ENCODE measurements at regions not wholly inside any gene's neighbourhood (a gene's known extent, or its start where the extent isn't known, plus 50 kb on each side); places are given as distances from the start of the nearest gene placed in this dataset.
A peak's percentile ranks its signal among the peaks of the same experiment; 100 is the strongest.

GRCh38 chr7:118747473-118747872 lies 523.0 kb downstream of the ANKRD7 start:
- ATAC-seq = no peak
- TF ChIP-seq ISL1 (CRISPR knock-in tag; IDR thresholded peaks at IDR 0.05) (peak; percentile 35), ZNF8 (CRISPR knock-in tag; IDR thresholded peaks at IDR 0.05) (no peak)

- TF ChIP-seq POU6F1 (CRISPR knock-in tag; IDR thresholded peaks at IDR 0.05; ENCODE audit: borderline replicate concordance, low read depth) (no peak), RARB (CRISPR knock-in tag; IDR thresholded peaks at IDR 0.05) (no peak), ZFP30 (CRISPR knock-in tag; IDR thresholded peaks at IDR 0.05) (no peak), TOX (CRISPR knock-in tag; IDR thresholded peaks at IDR 0.05; ENCODE audit: borderline replicate concordance) (no peak), CSRNP3 (CRISPR knock-in tag; IDR thresholded peaks at IDR 0.05) (no peak), ZC3H10 (CRISPR knock-in tag; IDR thresholded peaks at IDR 0.05) (no peak)
- ATAC-seq = no peak
Observed at GRCh38 chr7:118753479-118753878, 529.0 kb downstream of the ANKRD7 start.

- TF ChIP-seq TOX (CRISPR knock-in tag; IDR thresholded peaks at IDR 0.05; ENCODE audit: borderline replicate concordance) (no peak), RARB (CRISPR knock-in tag; IDR thresholded peaks at IDR 0.05) (no peak), GLIS3 (CRISPR knock-in tag; IDR thresholded peaks at IDR 0.05) (no peak), ESRRG (CRISPR knock-in tag; IDR thresholded peaks at IDR 0.05) (no peak), TSHZ2 (CRISPR knock-in tag; IDR thresholded peaks at IDR 0.05) (no peak), ZFP30 (CRISPR knock-in tag; IDR thresholded peaks at IDR 0.05) (no peak), ARNTL (CRISPR knock-in tag; IDR thresholded peaks at IDR 0.05; ENCODE audit: borderline replicate concordance, low read depth) (no peak), ZNF70 (CRISPR knock-in tag; IDR thresholded peaks at IDR 0.05) (no peak), TCF4 (CRISPR knock-in tag; IDR thresholded peaks at IDR 0.05; ENCODE audit: borderline replicate concordance) (no peak), CREB5 (CRISPR knock-in tag; IDR thresholded peaks at IDR 0.05; ENCODE audit: low read depth) (no peak), ZNF8 (CRISPR knock-in tag; IDR thresholded peaks at IDR 0.05) (no peak), ZFP3 (CRISPR knock-in tag; IDR thresholded peaks at IDR 0.05) (no peak), CSRNP3 (CRISPR knock-in tag; IDR thresholded peaks at IDR 0.05) (no peak), ZNF565 (CRISPR knock-in tag; conservative IDR thresholded peaks at IDR 0.05; ENCODE audit: low read depth) (no peak), CSDC2 (CRISPR knock-in tag; IDR thresholded peaks at IDR 0.05) (no peak), OSR1 (CRISPR knock-in tag; IDR thresholded peaks at IDR 0.05) (no peak)
- ATAC-seq = no peak
Observed at GRCh38 chr7:118754608-118755007, 530.1 kb downstream of the ANKRD7 start.

- no peak for ATAC-seq
- no peak for TF ChIP-seq ESRRG (CRISPR knock-in tag; IDR thresholded peaks at IDR 0.05)
- no peak for TF ChIP-seq TSHZ2 (CRISPR knock-in tag; IDR thresholded peaks at IDR 0.05)
- no peak for TF ChIP-seq RARB (CRISPR knock-in tag; IDR thresholded peaks at IDR 0.05)
- no peak for TF ChIP-seq PATZ1 (CRISPR knock-in tag; IDR thresholded peaks at IDR 0.05; ENCODE audit: borderline replicate concordance)
- TF ChIP-seq OSR1 (CRISPR knock-in tag; IDR thresholded peaks at IDR 0.05) = no peak
- TF ChIP-seq POU6F1 (CRISPR knock-in tag; IDR thresholded peaks at IDR 0.05; ENCODE audit: borderline replicate concordance, low read depth) = no peak
Observed at GRCh38 chr7:118755067-118755625, 530.6 kb downstream of the ANKRD7 start.

Data from SK-N-SH treated with all-trans-retinoic acid at 6 μM for 48 hours (cell line).